ENCODE measurements at regions not wholly inside any gene's neighbourhood (a gene's known extent, or its start where the extent isn't known, plus 50 kb on each side); places are given as distances from the start of the nearest gene placed in this dataset.

DNA sequence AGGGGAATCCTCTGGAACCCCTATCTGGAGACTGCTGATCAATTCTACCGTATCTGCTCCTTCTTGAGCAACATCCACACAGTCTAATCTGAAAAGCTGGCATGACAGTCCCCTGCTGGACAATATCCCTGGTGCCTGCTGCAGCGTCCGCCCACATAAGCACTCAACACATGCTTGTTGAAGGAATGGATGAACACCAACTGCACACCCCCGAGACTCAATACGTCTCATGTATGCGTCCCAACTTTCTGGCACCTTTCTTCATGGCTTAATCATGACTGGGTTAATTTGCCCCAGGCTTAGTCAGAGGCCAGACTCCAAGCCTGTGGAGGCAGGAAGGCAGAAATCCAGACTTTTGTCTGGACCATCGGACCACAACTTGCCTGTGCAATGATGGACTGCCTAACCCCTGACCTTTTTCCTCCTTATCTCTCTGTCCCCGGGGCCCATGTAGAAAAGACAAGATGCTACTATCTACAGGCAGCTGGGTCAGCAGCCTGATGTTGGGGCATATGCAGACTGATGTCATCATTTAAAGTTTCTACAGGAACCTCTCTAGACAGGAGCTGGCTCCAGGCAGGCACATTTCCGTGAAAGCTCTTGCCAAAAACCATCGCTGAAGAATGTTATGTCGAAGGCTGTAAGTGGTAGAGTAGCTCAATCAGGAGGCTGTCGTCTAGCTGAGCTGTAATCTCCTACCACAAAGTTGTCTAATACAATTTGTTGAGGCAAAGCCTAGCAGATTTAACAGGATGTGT, 114.1 kb upstream of the TPM1 start:
- TF ChIP-seq, protein P1, sequence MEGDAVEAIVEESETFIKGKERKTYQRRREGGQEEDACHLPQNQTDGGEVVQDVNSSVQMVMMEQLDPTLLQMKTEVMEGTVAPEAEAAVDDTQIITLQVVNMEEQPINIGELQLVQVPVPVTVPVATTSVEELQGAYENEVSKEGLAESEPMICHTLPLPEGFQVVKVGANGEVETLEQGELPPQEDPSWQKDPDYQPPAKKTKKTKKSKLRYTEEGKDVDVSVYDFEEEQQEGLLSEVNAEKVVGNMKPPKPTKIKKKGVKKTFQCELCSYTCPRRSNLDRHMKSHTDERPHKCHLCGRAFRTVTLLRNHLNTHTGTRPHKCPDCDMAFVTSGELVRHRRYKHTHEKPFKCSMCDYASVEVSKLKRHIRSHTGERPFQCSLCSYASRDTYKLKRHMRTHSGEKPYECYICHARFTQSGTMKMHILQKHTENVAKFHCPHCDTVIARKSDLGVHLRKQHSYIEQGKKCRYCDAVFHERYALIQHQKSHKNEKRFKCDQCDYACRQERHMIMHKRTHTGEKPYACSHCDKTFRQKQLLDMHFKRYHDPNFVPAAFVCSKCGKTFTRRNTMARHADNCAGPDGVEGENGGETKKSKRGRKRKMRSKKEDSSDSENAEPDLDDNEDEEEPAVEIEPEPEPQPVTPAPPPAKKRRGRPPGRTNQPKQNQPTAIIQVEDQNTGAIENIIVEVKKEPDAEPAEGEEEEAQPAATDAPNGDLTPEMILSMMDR (conservative IDR thresholded peaks at IDR 0.05; ENCODE audit: low read length): no peak
- TF ChIP-seq EZH2phosphoT487 (IDR thresholded peaks at IDR 0.05; ENCODE audit: borderline replicate concordance, low read depth, low read length): no peak
